CD14-positive monocyte (primary cell): ENCODE measurements at regions not wholly inside any gene's neighbourhood (a gene's known extent, or its start where the extent isn't known, plus 50 kb on each side); places are given as distances from the start of the nearest gene placed in this dataset.

Experiments used
- DNase-seq, 3 donors: peaks; one replicate each; pipeline ENCODE4 v3.0.0-alpha.2; 2011 to 2022
- H2AFZ ChIP-seq: 2 replicates; pipeline ENCODE4 v1.6.0; 2012; ENCODE audit warnings: mild to moderate bottlenecking, low read depth, low read length, inconsistent platforms; ENCODE audit not compliant: insufficient read depth, poor library complexity, severe bottlenecking
- H3K27ac ChIP-seq, 2 donors: 1 replicate in 1 of 2; 2 replicates in 1 of 2; pipeline ENCODE4 v1.5.1; 2012 to 2013; ENCODE audit warnings: low read length in 2 of 2, control low read depth in 1 of 2, inconsistent platforms in 1 of 2, low read depth in 1 of 2, mild to moderate bottlenecking in 1 of 2
- H3K27me3 ChIP-seq, 2 donors: one replicate each; pipeline versions ENCODE4 v1.6.0 to v1.6.1; 2011 to 2013; ENCODE audit warnings: low read length in 2 of 2; ENCODE audit not compliant: control insufficient read depth in 2 of 2, insufficient read depth in 2 of 2
- H3K36me3 ChIP-seq, 2 donors: replicated peaks in 1 of 2; 1 replicate in 1 of 2; 2 replicates in 1 of 2; pipeline versions ENCODE4 v1.5.1 to v1.6.1; 2012 to 2013; ENCODE audit warnings: low read length in 2 of 2, control low read depth in 1 of 2, inconsistent platforms in 1 of 2, mild to moderate bottlenecking in 1 of 2; ENCODE audit not compliant: insufficient read depth in 2 of 2, control insufficient read depth in 1 of 2
- H3K4me1 ChIP-seq, 2 donors: 1 replicate in 1 of 2; 2 replicates in 1 of 2; pipeline versions ENCODE4 v1.5.1 to v1.6.1; 2012 to 2013; ENCODE audit warnings: low read length in 2 of 2, control low read depth in 1 of 2, inconsistent platforms in 1 of 2, mild to moderate bottlenecking in 1 of 2, moderate library complexity in 1 of 2; ENCODE audit not compliant: insufficient read depth in 2 of 2, control insufficient read depth in 1 of 2
- H3K4me2 ChIP-seq: replicated peaks from 2 replicates; pipeline ENCODE3; 2012; ENCODE audit warnings: low read length, moderate library complexity, mild to moderate bottlenecking; ENCODE audit not compliant: poor library complexity, severe bottlenecking; ENCODE audit errors: extremely low read depth
- H3K4me3 ChIP-seq, 3 experiments: fragments of 200-600 bp in 1 of 3; sonication (generic) in 1 of 3; replicated peaks in 1 of 3; 1 replicate in 2 of 3; 2 replicates in 1 of 3; pipeline ENCODE4 v1.5.1; 2011 to 2013; ENCODE audit warnings: low read length in 3 of 3, mild to moderate bottlenecking in 3 of 3, control low read depth in 2 of 3, low read depth in 2 of 3, inconsistent platforms in 1 of 3, moderate library complexity in 1 of 3
- H3K79me2 ChIP-seq: 2 replicates; pipeline ENCODE4 v1.6.0; 2012; ENCODE audit warnings: mild to moderate bottlenecking, control low read depth, inconsistent platforms, low read length, moderate library complexity; ENCODE audit not compliant: insufficient read depth
- H3K9ac ChIP-seq: 2 replicates; pipeline ENCODE4 v1.6.0; 2017; ENCODE audit warnings: low read length, mild to moderate bottlenecking; ENCODE audit not compliant: insufficient read depth, poor library complexity, severe bottlenecking
- H3K9me3 ChIP-seq, 2 donors: replicated peaks in 1 of 2; 1 replicate in 1 of 2; 2 replicates in 1 of 2; pipeline versions ENCODE4 v1.5.1 to v1.6.1; 2012 to 2013; ENCODE audit warnings: low read length in 2 of 2, control low read depth in 1 of 2; ENCODE audit not compliant: control insufficient read depth in 1 of 2, insufficient read depth in 1 of 2
- H4K20me1 ChIP-seq: 2 replicates; pipeline ENCODE4 v1.6.0; 2012; ENCODE audit warnings: mild to moderate bottlenecking, low read length, control low read depth, moderate library complexity; ENCODE audit not compliant: insufficient read depth
- H3K27ac Mint-ChIP-seq, 7 donors: one replicate each; pipeline ENCODE4 v1.8.0; 2020; ENCODE audit warnings: mild to moderate bottlenecking in 7 of 7, mixed read lengths in 7 of 7, moderate library complexity in 6 of 7, inconsistent platforms in 2 of 7
- H3K27me3 Mint-ChIP-seq, 3 donors: one replicate each; pipeline ENCODE4 v1.8.0; 2021 to 2022; ENCODE audit warnings: low read depth in 3 of 3, mild to moderate bottlenecking in 3 of 3, mixed read lengths in 3 of 3, moderate library complexity in 3 of 3, inconsistent platforms in 1 of 3
- H3K36me3 Mint-ChIP-seq, 2 donors: one replicate each; pipeline ENCODE4 v1.8.0; 2020; ENCODE audit warnings: mixed read lengths in 2 of 2, inconsistent platforms in 1 of 2, mild to moderate bottlenecking in 1 of 2
- H3K4me1 Mint-ChIP-seq: one replicate; pipeline ENCODE4 v1.8.0; 2020; ENCODE audit warnings: mild to moderate bottlenecking, mixed read lengths
- H3K4me3 Mint-ChIP-seq, 2 donors: one replicate each; pipeline ENCODE4 v1.8.0; 2020; ENCODE audit warnings: mild to moderate bottlenecking in 2 of 2, mixed read lengths in 2 of 2, moderate library complexity in 1 of 2
- H3K9me3 Mint-ChIP-seq, 7 donors: one replicate each; pipeline ENCODE4 v1.8.0; 2020 to 2022; ENCODE audit warnings: mixed read lengths in 7 of 7, mild to moderate bottlenecking in 6 of 7, moderate library complexity in 6 of 7, inconsistent platforms in 2 of 7
- WGBS: methylation state at CpG from one replicate; pipeline ENCODE4 v1.1.5; 2013; ENCODE audit warnings: missing lambda C conversion rate; ENCODE audit not compliant: insufficient coverage; 5-methylcytosine and 5-hydroxymethylcytosine counted together
- intact Hi-C, 2 donors: fragments of 100-400 bp; cut with micrococcal nuclease; formaldehyde crosslinking; loops; one replicate each; pipeline versions ENCODE4 v1.15.0 to v1.15.1; 2023
- TF ChIP-seq, protein P1 (sequence below): fragments of 200-600 bp; IDR thresholded peaks from one replicate; pipeline ENCODE4 v1.8.0; 2022; ENCODE audit warnings: antibody characterized with exemption, mild to moderate bottlenecking

DNA sequence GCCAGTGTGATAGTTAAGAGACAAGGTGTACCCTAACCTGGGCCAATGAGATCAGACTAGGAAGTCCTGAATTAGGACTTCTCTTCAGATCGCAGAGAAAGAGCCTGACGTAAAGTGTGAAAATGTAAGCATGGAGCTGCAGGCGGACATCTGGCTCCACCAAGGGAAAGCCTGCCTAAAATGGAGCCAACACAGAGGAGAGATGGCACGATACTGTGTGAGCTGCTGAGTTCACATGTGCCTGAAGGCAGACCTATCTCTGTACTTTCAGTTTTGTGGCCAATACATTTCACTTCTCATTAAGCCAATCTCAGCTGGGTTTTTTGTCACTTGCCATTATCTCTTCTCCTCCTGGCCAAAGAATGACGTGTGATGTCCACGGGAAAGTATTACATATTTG, 210.5 kb downstream of the ELAVL2 start:
- TF ChIP-seq, protein P1, sequence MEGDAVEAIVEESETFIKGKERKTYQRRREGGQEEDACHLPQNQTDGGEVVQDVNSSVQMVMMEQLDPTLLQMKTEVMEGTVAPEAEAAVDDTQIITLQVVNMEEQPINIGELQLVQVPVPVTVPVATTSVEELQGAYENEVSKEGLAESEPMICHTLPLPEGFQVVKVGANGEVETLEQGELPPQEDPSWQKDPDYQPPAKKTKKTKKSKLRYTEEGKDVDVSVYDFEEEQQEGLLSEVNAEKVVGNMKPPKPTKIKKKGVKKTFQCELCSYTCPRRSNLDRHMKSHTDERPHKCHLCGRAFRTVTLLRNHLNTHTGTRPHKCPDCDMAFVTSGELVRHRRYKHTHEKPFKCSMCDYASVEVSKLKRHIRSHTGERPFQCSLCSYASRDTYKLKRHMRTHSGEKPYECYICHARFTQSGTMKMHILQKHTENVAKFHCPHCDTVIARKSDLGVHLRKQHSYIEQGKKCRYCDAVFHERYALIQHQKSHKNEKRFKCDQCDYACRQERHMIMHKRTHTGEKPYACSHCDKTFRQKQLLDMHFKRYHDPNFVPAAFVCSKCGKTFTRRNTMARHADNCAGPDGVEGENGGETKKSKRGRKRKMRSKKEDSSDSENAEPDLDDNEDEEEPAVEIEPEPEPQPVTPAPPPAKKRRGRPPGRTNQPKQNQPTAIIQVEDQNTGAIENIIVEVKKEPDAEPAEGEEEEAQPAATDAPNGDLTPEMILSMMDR, result no peak
- Mint-ChIP-seq H3K27me3 (no peaks in the 10 kb centered on the region), H3K4me1 (no peaks in the 10 kb centered on the region), H3K27ac (no peak overlapping the region), H3K36me3 (no peaks in the 10 kb centered on the region), H3K4me3 (no peak overlapping the region), H3K9me3 (peaks cover 0 to 10% (median 4%) of the 10 kb centered on the region in 7 donors)
- no peaks in the 10 kb centered on the region for H4K20me1 ChIP-seq
- no peak for DNase-seq
- intact Hi-C loops, result no loop called here
- no peak overlapping the region for H3K9ac ChIP-seq
- no peak overlapping the region for H3K27ac ChIP-seq
- no peaks in the 10 kb centered on the region for H3K36me3 ChIP-seq
- no peaks in the 10 kb centered on the region for H3K79me2 ChIP-seq
- 100% methylated on average over 2 of the region's 6 CpGs for WGBS
- no peaks in the 10 kb centered on the region for H3K4me1 ChIP-seq
- no peak overlapping the region for H3K4me2 ChIP-seq
- no peak overlapping the region for H2AFZ ChIP-seq
- no peak overlapping the region for H3K4me3 ChIP-seq
- peaks cover 0 to 5% of the 10 kb centered on the region in 2 donors for H3K9me3 ChIP-seq
- H3K27me3 ChIP-seq, result no peaks in the 10 kb centered on the region

DNA sequence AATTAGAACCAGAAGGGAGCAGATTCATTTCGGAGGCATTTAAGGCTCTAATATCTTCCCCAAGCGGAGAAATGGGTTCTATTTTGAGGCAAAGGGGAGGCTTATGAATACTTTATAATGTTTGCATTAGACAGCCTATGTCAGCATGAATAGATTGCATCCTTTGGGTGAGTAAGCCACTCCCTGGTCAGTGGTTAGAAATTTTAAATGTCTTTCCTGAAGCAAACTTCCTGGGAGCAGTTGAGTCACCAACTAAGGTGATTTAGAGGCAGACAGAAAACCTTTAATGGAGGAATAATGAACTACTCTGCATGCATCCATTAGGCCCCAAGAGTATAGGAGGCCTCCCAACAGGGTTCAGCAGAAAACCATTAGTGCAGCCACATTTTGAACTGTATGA, 204.9 kb downstream of the ELAVL2 start:
- peaks cover 0 to 11% (median 6%) of the 10 kb centered on the region in 7 donors for H3K9me3 Mint-ChIP-seq
- TF ChIP-seq, protein P1, result no peak
- Histone ChIP-seq H3K9me3 (peaks cover 5 to 11% of the 10 kb centered on the region in 2 donors), H3K27me3 (no peaks in the 10 kb centered on the region), H3K4me2 (no peak overlapping the region), H3K79me2 (no peaks in the 10 kb centered on the region), H3K36me3 (no peaks in the 10 kb centered on the region), H2AFZ (no peak overlapping the region), H3K4me3 (no peak overlapping the region), H3K27ac (no peak overlapping the region), H4K20me1 (no peaks in the 10 kb centered on the region), H3K9ac (no peak overlapping the region), H3K4me1 (no peaks in the 10 kb centered on the region)
- H3K36me3 Mint-ChIP-seq, result no peaks in the 10 kb centered on the region
- DNase-seq, result no peak
- no peak overlapping the region for H3K4me3 Mint-ChIP-seq
- intact Hi-C loops, result no loop called here
- WGBS, result 80% methylated on average over 1 of the region's 2 CpGs
- no peaks in the 10 kb centered on the region for H3K4me1 Mint-ChIP-seq
- H3K27ac Mint-ChIP-seq, result no peak overlapping the region
- H3K27me3 Mint-ChIP-seq, result no peaks in the 10 kb centered on the region
